ENCODE measurements at regions not wholly inside any gene's neighbourhood (a gene's known extent, or its start where the extent isn't known, plus 50 kb on each side); places are given as distances from the start of the nearest gene placed in this dataset.

GRCh38 chr5:129384193-129384592, 75.9 kb upstream of the ADAMTS19 start:
- Mint-ChIP-seq H3K4me1 (ENCODE audit: low read depth, unreplicated experiment) (no peaks in the 10 kb centered on the region), H3K27ac (ENCODE audit: unreplicated experiment) (no peak overlapping the region), H3K9me3 (ENCODE audit: low read depth, unreplicated experiment) (no peaks in the 10 kb centered on the region), H3K4me3 (ENCODE audit: low read depth, unreplicated experiment) (no peak overlapping the region), H3K27me3 (ENCODE audit: unreplicated experiment) (no peaks in the 10 kb centered on the region), H3K36me3 (ENCODE audit: insufficient read depth, unreplicated experiment) (no peaks in the 10 kb centered on the region)
- no peak for TF ChIP-seq CTCF (IDR thresholded peaks at IDR 0.05; ENCODE audit: unreplicated experiment)
- no TSS peak for BruUV-seq (replicated peaks)
- intact Hi-C loops (cut with micrococcal nuclease; ENCODE audit: unreplicated experiment): no loop called here
- no peak for DNase-seq
- CTCF ChIA-PET: interaction anchor here (0.6 kb wide), 1 partner anchor 50 kb away, joined by 3 read pairs; no protein-coding TSS in a partner anchor

- H3K9me3 Mint-ChIP-seq (ENCODE audit: low read depth, unreplicated experiment): no peaks in the 10 kb centered on the region
- no peaks in the 10 kb centered on the region for H3K4me1 Mint-ChIP-seq (ENCODE audit: low read depth, unreplicated experiment)
- no peaks in the 10 kb centered on the region for H3K27me3 Mint-ChIP-seq (ENCODE audit: unreplicated experiment)
- intact Hi-C loops (cut with micrococcal nuclease; ENCODE audit: unreplicated experiment): no loop called here
- no peaks in the 10 kb centered on the region for H3K36me3 Mint-ChIP-seq (ENCODE audit: insufficient read depth, unreplicated experiment)
- no peak overlapping the region for H3K27ac Mint-ChIP-seq (ENCODE audit: unreplicated experiment)
- no peak for TF ChIP-seq CTCF (IDR thresholded peaks at IDR 0.05; ENCODE audit: unreplicated experiment)
- DNase-seq: no peak
- H3K4me3 Mint-ChIP-seq (ENCODE audit: low read depth, unreplicated experiment): no peak overlapping the region
- CTCF ChIA-PET: interaction anchor here (0.5 to 0.6 kb wide), 2 partner anchors 24 to 50 kb away, joined by 3 read pairs; no protein-coding TSS in a partner anchor
- no TSS peak for BruUV-seq (replicated peaks)
Measured at GRCh38 chr5:129384736-129385135, 75.4 kb upstream of the ADAMTS19 start.

GRCh38 chr5:129387944-129388343, 72.2 kb upstream of the ADAMTS19 start:
- no peaks in the 10 kb centered on the region for H3K36me3 Mint-ChIP-seq (ENCODE audit: insufficient read depth, unreplicated experiment)
- H3K9me3 Mint-ChIP-seq (ENCODE audit: low read depth, unreplicated experiment): no peaks in the 10 kb centered on the region
- no peak for DNase-seq
- H3K27me3 Mint-ChIP-seq (ENCODE audit: unreplicated experiment): no peaks in the 10 kb centered on the region
- no peak overlapping the region for H3K4me3 Mint-ChIP-seq (ENCODE audit: low read depth, unreplicated experiment)
- intact Hi-C loops (cut with micrococcal nuclease; ENCODE audit: unreplicated experiment): no loop called here
- no TSS peak for BruUV-seq (replicated peaks)
- no peak for TF ChIP-seq CTCF (IDR thresholded peaks at IDR 0.05; ENCODE audit: unreplicated experiment)
- H3K4me1 Mint-ChIP-seq (ENCODE audit: low read depth, unreplicated experiment): no peaks in the 10 kb centered on the region
- H3K27ac Mint-ChIP-seq (ENCODE audit: unreplicated experiment): no peak overlapping the region
- CTCF ChIA-PET: no interaction called here

GRCh38 chr5:129392681-129393080, 67.4 kb upstream of the ADAMTS19 start:
- H3K9me3 Mint-ChIP-seq (ENCODE audit: low read depth, unreplicated experiment): peaks cover 10% of the 10 kb centered on the region
- no peak for TF ChIP-seq CTCF (IDR thresholded peaks at IDR 0.05; ENCODE audit: unreplicated experiment)
- intact Hi-C loops (cut with micrococcal nuclease; ENCODE audit: unreplicated experiment): no loop called here
- no TSS peak for BruUV-seq (replicated peaks)
- no peak overlapping the region for H3K27ac Mint-ChIP-seq (ENCODE audit: unreplicated experiment)
- H3K4me3 Mint-ChIP-seq (ENCODE audit: low read depth, unreplicated experiment): no peak overlapping the region
- no peaks in the 10 kb centered on the region for H3K27me3 Mint-ChIP-seq (ENCODE audit: unreplicated experiment)
- CTCF ChIA-PET: no interaction called here
- DNase-seq: no peak
- no peaks in the 10 kb centered on the region for H3K4me1 Mint-ChIP-seq (ENCODE audit: low read depth, unreplicated experiment)
- no peaks in the 10 kb centered on the region for H3K36me3 Mint-ChIP-seq (ENCODE audit: insufficient read depth, unreplicated experiment)
